NCI-H1930 (cell line): ENCODE measurements at regions not wholly inside any gene's neighbourhood (a gene's known extent, or its start where the extent isn't known, plus 50 kb on each side); places are given as distances from the start of the nearest gene placed in this dataset.

Experiments used
- DNase-seq, 2 experiments: peaks; one replicate each; lab custom pipeline; 2025; lab: John Stamatoyannopoulos, UW

DNA sequence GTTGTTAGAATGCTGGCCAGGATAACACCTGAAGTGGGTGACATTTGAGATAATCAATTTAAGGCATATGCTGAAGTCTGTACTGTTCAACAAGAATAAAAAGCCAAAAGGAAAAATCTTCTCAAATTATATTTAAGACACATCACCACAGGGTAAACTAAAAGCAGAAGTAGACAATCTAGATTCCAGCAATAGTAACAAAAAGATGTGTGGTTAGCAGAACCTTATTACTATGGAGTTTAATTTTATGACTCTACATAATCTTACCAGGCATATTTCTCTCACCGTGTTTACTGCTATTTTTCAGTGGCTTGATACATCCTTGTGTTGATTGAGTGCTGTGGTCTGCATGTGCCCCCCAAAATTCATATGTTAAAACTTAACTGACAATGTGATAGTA, 300.4 kb upstream of the ZP4 start:
- DNase-seq, result no peak

DNA sequence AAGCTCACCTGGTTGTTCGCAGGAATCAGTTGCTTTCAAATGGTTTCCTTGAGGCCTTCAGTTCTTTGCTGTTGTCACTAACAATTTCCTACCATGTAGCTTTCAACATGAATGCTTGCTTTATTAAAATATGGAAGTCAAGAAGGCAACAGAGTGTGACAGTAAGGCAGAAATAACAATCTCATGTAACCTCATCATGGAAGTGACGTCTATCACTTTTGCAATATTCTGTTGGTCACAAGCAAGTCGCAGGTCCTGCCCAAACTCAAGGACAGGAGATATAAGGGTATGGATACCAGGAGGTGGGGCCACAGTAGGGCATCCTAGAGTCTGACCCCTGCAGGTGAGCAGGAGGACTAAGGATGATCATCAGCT, 296.8 kb upstream of the ZP4 start:
- no peak for DNase-seq

DNA sequence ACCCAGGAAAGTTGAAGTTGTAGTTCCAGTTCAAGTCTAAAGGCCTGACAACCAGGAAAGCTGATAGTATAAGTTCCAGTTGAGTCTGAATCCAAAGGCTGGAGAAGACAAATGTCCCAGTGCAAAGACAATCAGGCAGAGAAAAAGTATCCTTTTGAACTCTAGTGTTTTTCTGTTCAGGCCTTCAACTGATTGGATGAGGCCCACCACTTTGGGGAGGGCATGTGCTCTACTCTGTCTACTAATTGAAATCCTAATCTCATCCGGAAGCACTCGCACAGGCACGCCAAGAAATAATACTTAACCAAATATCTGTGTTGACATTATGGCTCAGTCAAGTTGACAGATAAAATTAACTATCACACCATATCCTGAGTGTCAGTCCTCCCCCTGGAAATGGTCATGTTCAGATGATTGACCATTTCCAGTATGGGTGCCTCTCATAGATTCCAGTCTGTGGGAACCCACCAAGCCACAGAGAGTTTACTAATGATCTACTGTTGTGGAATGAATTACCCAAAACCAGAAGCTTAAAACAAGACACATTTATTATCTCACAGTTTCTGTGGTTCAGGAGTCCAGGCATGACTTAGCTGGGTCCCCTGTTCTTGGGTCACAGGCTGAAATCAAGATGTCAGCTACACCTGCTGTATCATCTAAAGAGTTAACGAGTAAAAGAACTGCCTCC, 296.3 kb upstream of the ZP4 start:
- no peak for DNase-seq

DNA sequence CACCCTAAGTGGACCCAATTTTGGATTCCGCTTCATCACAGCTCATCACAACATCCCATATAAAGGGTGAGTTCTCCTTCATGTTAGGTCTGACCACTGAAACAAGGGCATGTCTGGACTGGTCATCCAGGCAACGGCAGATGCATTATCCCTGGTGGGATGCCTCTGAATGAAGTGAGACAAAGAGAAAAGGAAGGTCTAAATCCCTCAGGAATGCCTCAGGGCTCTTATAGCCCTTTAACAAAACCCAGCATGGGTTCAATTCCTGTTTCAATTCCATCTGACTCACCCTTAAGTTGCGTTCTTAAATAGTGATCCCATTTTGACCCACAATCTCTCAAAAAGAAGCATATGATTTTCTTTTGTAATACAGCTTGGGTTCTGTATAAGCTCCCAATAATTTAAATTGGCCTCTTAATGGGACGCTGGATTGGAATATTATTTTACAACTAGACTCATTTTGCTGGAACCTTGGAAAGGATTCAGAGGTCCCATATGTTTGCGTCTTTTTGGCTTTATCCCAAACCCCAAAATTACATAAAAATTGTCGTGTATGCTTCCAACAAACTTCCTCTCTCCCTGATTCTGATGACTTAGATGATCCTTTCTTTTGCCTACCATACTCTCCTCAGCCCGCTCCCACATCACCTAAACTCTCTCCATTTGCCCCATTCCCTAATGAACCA, 287.4 kb upstream of the ZP4 start:
- DNase-seq, result peak in 1 of 2 experiments; percentile 1

- DNase-seq, result no peak
Measured at GRCh38 chr1:238177351-238177750, 286.6 kb upstream of the ZP4 start.

DNA sequence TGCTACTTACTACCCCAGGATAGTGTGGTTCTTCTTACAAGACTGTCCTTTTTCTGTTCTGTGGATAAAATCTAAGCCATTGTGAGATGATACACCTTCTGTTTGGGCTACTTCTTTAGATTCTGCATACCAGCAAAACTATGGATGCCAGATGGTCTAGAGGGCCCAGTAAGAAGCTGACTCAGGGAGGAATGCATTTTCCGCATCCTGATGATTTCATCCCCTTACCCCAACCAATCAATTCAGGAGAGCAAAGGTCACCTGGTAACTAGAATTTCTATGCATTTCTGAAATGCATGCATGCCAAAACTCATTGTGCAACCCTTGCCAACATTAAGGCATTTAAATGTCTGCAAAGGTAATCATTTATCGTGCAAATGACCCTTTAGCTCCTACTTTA, 285.7 kb upstream of the ZP4 start:
- DNase-seq, result no peak

DNA sequence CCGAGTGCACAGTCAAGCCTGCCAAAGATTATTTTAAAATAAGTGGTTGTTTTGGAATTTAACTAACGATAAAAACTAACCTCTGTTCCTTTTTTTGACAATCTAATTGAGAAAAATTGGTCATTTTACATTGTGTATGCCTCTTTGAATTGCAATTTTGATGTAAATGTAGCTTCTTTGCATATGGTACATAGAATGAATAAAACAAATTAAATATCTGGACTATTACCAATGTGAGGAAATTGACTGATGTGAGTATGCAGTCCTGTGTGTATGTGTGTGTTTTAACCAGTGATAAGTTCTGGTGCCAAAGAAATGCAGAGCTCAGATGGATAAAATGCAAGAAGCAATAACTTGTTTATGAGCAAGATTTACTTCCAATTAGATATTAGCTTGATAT, 281.3 kb upstream of the ZP4 start:
- no peak for DNase-seq

GRCh38 chr1:238161955-238162354, 271.2 kb upstream of the ZP4 start:
- no peak for DNase-seq

DNA sequence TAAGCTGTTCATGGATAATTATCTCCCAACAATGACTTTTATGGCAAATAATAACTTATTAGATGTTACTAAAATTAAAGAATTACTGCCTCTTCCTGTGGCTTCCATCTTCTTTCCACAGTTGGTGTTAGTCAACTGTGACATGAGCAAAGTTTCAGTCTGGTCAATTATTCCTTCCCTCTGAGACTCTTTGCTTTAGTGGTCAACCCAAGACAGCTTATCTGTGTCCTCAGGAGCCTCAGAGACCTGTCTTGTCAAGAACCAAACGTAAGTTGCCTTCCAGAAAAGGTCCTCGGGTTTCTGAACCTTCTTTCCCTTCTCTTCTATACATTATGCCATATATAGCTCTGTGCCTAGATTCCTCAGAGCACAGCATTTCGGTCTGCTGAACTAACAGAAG, 263.2 kb upstream of the ZP4 start:
- no peak for DNase-seq

GRCh38 chr1:238153253-238153652, 262.5 kb upstream of the ZP4 start:
- DNase-seq, result no peak

DNA sequence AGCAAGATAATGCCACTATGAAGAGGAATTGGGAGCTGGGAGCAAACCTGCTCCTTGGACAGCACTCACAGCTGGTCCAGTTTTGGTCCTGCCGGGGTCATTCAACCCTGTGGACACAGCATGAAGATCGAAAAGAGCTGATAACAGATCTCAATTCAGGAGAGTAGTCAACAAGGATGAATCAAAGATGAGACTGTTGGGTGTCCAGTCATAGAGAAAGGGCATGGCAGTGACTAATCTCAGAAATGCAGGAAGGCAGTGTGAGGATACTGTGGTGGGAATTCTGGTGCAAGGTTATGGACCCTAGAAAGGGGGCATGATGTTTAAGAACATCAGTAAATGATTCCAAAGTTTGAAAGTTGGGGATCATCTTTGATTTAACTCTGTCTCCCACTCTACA, 261.4 kb upstream of the ZP4 start:
- no peak for DNase-seq

- DNase-seq, result no peak
Measured at GRCh38 chr1:238143038-238143437, 252.3 kb upstream of the ZP4 start.

GRCh38 chr1:238141353-238141752, 250.6 kb upstream of the ZP4 start:
- DNase-seq, result no peak

GRCh38 chr1:238139713-238140112, 249.0 kb upstream of the ZP4 start:
- no peak for DNase-seq

- no peak for DNase-seq
Measured at GRCh38 chr1:238138059-238138626, 247.4 kb upstream of the ZP4 start.

- DNase-seq, result no peak
Measured at GRCh38 chr1:238135708-238136664, 245.3 kb upstream of the ZP4 start.

DNA sequence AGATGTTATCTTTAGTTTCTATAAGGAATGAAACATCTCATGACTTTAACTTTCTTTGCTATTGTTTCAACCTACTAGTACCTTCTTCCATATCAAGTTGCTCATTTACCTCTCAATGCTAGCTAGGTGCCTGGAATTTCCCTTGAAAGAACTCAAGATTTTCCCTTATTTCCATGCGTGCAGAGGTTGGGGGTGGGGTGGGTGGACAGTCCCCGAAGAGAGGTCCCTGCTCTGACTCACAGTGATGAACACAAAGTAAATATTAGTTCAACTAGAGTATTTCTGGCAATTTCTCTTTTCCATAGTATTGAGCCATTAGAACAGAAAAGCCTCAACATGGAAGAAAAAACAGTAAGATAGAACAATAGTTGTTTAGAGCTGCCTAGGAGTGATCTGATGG, 239.0 kb upstream of the ZP4 start:
- DNase-seq, result no peak

DNA sequence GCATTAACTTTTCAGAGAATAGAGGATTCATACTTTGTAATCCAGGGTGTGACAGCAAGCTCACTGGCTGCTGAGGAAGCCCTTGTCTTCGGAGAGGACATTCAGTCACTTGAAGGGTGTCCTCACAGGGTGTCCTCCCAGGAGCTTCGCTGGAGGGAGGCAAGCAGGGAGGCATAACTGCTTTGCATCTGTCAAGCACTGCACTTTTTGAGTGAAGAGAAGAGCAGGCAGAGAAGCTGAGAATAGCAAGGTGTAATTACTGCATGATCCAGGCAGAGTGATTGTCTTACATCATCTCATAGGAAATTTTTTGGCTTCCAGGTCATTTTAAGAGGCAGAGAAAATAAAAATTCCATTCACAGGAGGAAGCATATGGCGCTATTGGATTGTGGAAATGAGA, 232.5 kb upstream of the ZP4 start:
- no peak for DNase-seq

GRCh38 chr1:238119861-238120260, 229.1 kb upstream of the ZP4 start:
- DNase-seq, result no peak

- DNase-seq, result no peak
Measured at GRCh38 chr1:238119060-238119459, 228.3 kb upstream of the ZP4 start.

DNA sequence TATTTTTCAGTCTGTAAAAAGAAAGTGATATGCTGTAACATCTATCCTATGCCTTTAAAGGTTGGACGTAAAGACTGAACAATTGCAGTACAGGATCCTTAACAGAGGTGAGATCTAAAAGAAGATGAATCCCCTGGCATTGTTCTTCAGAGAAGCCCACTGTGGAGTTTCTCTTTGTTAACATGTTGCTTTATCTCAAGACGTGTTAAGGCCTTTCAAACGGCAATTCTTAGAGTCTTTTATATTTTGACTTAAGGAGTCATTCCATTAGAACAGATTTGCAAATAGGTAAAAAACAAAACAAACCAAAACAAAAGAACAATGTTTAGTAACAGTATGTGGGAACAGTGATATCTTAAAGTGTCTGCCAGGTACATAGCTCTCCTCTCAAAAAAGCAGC, 225.1 kb upstream of the ZP4 start:
- DNase-seq, result no peak

DNA sequence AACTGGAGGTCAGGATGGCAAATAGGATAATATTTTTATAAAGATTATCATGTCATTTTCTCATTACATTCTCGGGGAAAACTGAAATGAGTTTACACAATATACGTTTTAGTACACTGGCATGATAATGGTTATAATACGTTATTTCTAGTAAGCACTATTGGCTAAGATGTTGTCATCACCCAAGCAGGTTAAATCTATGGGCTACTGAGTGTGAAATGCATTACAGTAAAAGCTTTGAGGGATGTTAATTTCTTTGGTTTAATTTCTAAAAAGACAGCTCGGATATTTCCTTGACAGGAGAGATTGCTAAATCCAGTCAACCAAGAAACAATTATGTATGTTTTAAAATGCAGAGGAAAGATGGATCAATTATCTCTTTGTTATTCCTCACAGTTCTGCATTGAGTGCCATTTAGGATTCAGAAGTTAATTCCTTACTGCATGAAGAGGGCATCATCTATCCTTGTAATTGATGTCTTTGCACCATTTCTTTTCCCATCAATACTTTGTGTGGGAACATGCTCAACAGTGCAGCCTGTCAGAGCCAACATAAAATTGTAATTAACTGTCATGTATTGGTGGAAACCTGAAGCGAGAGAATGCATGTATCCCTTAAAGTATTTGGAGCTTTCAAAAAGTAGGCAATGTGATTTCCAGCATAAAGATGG, 222.4 kb upstream of the ZP4 start:
- no peak for DNase-seq
